Kidney (tissue), 13 donors: ENCODE measurements at regions not wholly inside any gene's neighbourhood (a gene's known extent, or its start where the extent isn't known, plus 50 kb on each side); places are given as distances from the start of the nearest gene placed in this dataset.

ENCODE experiments used
- DNase-seq, 5 donors: peaks; one replicate each; pipeline ENCODE4 v3.0.0-alpha.2; 2013 to 2020
- FAIRE-seq: peaks from 2 replicates; lab custom pipeline; 2012; peaks lifted over from hg19 to GRCh38; lab: Jason Lieb, UNC
- H3K27ac ChIP-seq, 2 donors: one replicate each; pipeline ENCODE4 v1.7.0; 2013; ENCODE audit warnings: low read depth in 2 of 2, low read length in 2 of 2, inconsistent platforms in 1 of 2
- H3K27me3 ChIP-seq: one replicate; pipeline ENCODE4 v1.7.1; 2013; ENCODE audit warnings: low read length, inconsistent platforms; ENCODE audit not compliant: control insufficient read depth, insufficient read depth
- H3K36me3 ChIP-seq, 3 donors: one replicate each; pipeline versions ENCODE4 v1.7.0 to v1.7.1; 2013; ENCODE audit warnings: low read length in 3 of 3, control low read depth in 1 of 3, inconsistent platforms in 1 of 3; ENCODE audit not compliant: insufficient read depth in 3 of 3, control insufficient read depth in 2 of 3
- H3K4me1 ChIP-seq, 3 donors: one replicate each; pipeline versions ENCODE4 v1.7.0 to v1.7.1; 2013; ENCODE audit warnings: low read length in 3 of 3, inconsistent platforms in 1 of 3, low read depth in 1 of 3; ENCODE audit not compliant: control insufficient read depth in 2 of 3, insufficient read depth in 2 of 3
- H3K4me3 ChIP-seq, 3 donors: one replicate each; pipeline versions ENCODE4 v1.7.0 to v1.8.1; 2013; ENCODE audit warnings: low read length in 3 of 3, control low read depth in 1 of 3, inconsistent platforms in 1 of 3
- H3K9ac ChIP-seq, 3 donors: one replicate each; pipeline versions ENCODE4 v1.7.0 to v1.7.1; 2013; ENCODE audit warnings: low read length in 3 of 3, control low read depth in 1 of 3, inconsistent platforms in 1 of 3
- H3K9me3 ChIP-seq, 3 donors: one replicate each; pipeline versions ENCODE4 v1.7.0 to v1.7.1; 2013; ENCODE audit warnings: low read length in 3 of 3, control low read depth in 1 of 3, inconsistent platforms in 1 of 3; ENCODE audit not compliant: control insufficient read depth in 2 of 3, insufficient read depth in 1 of 3
- CTCF ChIP-seq: IDR thresholded peaks from 3 replicates; pipeline ENCODE4 v1.5.1; 2012; ENCODE audit warnings: mild to moderate bottlenecking, moderate library complexity, borderline replicate concordance; ENCODE audit not compliant: insufficient read depth; ENCODE audit errors: extremely low read depth
- intact Hi-C: fragments of 100-400 bp; cut with DNase I; formaldehyde crosslinking; loops from one replicate; pipeline ENCODE4 v1.11.1; 2022
- donor health status: control.
- donor health status: control.
- donor health status: control.
- donor health status: control.
- donor health status: control.
- donor health status: DM: yes; HTN: yes; CAD: no.
- donor health status: Normal renal cell carcinoma (clear cell type).

GRCh38 chr9:97747201-97747965 is 50.2 kb upstream of the XPA start:
- H3K4me3 ChIP-seq = no peak overlapping the region
- no peak overlapping the region for H3K9ac ChIP-seq
- H3K9me3 ChIP-seq = peaks cover 0 to 2% (median 0%) of the 10 kb centered on the region in 3 donors
- no peaks in the 10 kb centered on the region for H3K36me3 ChIP-seq
- no peak overlapping the region for H3K27ac ChIP-seq
- intact Hi-C loops = no loop called here
- TF ChIP-seq CTCF = no peak
- H3K4me1 ChIP-seq = no peaks in the 10 kb centered on the region
- DNase-seq (peak in 1 of 5 donors; percentile 16), FAIRE-seq (no peak)
- H3K27me3 ChIP-seq = no peaks in the 10 kb centered on the region

GRCh38 chr9:97748525-97748924 is 51.4 kb upstream of the XPA start:
- H3K36me3 ChIP-seq = no peaks in the 10 kb centered on the region
- DNase-seq = no peak
- H3K4me1 ChIP-seq = no peaks in the 10 kb centered on the region
- no peak overlapping the region for H3K9ac ChIP-seq
- intact Hi-C loops = no loop called here
- no peaks in the 10 kb centered on the region for H3K9me3 ChIP-seq
- no peaks in the 10 kb centered on the region for H3K27me3 ChIP-seq
- TF ChIP-seq CTCF = no peak
- no peak overlapping the region for H3K27ac ChIP-seq
- FAIRE-seq = no peak
- no peak overlapping the region for H3K4me3 ChIP-seq

GRCh38 chr9:97749928-97750327 is 52.8 kb upstream of the XPA start:
- Histone ChIP-seq H3K4me1 (no peaks in the 10 kb centered on the region), H3K9ac (no peak overlapping the region), H3K4me3 (no peak overlapping the region), H3K27me3 (no peaks in the 10 kb centered on the region), H3K27ac (no peak overlapping the region), H3K9me3 (no peaks in the 10 kb centered on the region), H3K36me3 (no peaks in the 10 kb centered on the region)
- no peak for TF ChIP-seq CTCF
- FAIRE-seq = no peak
- intact Hi-C loops = no loop called here
- no peak for DNase-seq
